ENCODE measurements at regions not wholly inside any gene's neighbourhood (a gene's known extent, or its start where the extent isn't known, plus 50 kb on each side); places are given as distances from the start of the nearest gene placed in this dataset.

DNA sequence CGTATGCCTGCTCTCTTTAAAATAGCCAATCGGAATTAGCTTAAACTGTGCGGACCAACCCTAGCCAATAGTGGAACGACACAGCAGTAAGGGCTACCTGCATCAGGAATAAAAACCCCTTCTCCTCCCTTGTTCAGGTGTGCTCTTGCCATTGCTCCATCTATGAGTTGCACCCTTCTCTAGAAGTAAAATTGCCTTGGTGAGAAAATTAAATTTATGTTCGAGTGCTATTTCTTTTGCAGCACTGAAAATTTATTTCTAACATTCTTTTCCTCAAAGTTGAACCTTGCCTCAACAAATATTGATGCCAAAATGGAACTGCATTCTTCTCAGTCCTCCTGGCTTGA lies 102.5 kb upstream of the SHB start:
- TF ChIP-seq, protein P1, sequence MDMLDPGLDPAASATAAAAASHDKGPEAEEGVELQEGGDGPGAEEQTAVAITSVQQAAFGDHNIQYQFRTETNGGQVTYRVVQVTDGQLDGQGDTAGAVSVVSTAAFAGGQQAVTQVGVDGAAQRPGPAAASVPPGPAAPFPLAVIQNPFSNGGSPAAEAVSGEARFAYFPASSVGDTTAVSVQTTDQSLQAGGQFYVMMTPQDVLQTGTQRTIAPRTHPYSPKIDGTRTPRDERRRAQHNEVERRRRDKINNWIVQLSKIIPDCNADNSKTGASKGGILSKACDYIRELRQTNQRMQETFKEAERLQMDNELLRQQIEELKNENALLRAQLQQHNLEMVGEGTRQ (IDR thresholded peaks at IDR 0.05), result no peak
- TF ChIP-seq, protein P2, sequence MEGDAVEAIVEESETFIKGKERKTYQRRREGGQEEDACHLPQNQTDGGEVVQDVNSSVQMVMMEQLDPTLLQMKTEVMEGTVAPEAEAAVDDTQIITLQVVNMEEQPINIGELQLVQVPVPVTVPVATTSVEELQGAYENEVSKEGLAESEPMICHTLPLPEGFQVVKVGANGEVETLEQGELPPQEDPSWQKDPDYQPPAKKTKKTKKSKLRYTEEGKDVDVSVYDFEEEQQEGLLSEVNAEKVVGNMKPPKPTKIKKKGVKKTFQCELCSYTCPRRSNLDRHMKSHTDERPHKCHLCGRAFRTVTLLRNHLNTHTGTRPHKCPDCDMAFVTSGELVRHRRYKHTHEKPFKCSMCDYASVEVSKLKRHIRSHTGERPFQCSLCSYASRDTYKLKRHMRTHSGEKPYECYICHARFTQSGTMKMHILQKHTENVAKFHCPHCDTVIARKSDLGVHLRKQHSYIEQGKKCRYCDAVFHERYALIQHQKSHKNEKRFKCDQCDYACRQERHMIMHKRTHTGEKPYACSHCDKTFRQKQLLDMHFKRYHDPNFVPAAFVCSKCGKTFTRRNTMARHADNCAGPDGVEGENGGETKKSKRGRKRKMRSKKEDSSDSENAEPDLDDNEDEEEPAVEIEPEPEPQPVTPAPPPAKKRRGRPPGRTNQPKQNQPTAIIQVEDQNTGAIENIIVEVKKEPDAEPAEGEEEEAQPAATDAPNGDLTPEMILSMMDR (IDR thresholded peaks at IDR 0.05), result no peak
- TF ChIP-seq EP300 (IDR thresholded peaks at IDR 0.05), result no peak
- TF ChIP-seq, protein P3, sequence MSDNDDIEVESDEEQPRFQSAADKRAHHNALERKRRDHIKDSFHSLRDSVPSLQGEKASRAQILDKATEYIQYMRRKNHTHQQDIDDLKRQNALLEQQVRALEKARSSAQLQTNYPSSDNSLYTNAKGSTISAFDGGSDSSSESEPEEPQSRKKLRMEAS (IDR thresholded peaks at IDR 0.05), result peak; percentile 11; the same call in 1 of the 2 replicates

All from A549 (cell line).